ENCODE measurements at regions not wholly inside any gene's neighbourhood (a gene's known extent, or its start where the extent isn't known, plus 50 kb on each side); places are given as distances from the start of the nearest gene placed in this dataset.

GRCh38 chr3:106635271-106635670 lies 742.0 kb upstream of the CCDC54 start:
- no peak overlapping the region for H3K27ac ChIP-seq
- no peak for TF ChIP-seq CTCF (IDR thresholded peaks at IDR 0.05)
- no peak for TF ChIP-seq ZFX (IDR thresholded peaks at IDR 0.05; ENCODE audit: borderline replicate concordance)

GRCh38 chr3:106635826-106636225 lies 741.4 kb upstream of the CCDC54 start:
- H3K27ac ChIP-seq, result no peak overlapping the region
- TF ChIP-seq ZFX (IDR thresholded peaks at IDR 0.05; ENCODE audit: borderline replicate concordance) (no peak), CTCF (IDR thresholded peaks at IDR 0.05) (no peak)

GRCh38 chr3:106640353-106640752 lies 736.9 kb upstream of the CCDC54 start:
- TF ChIP-seq CTCF (IDR thresholded peaks at IDR 0.05) (no peak), ZFX (IDR thresholded peaks at IDR 0.05; ENCODE audit: borderline replicate concordance) (no peak)
- H3K27ac ChIP-seq, result no peak overlapping the region

GRCh38 chr3:106642161-106642560 lies 735.1 kb upstream of the CCDC54 start:
- H3K27ac ChIP-seq, result no peak overlapping the region
- TF ChIP-seq CTCF (IDR thresholded peaks at IDR 0.05) (no peak), ZFX (IDR thresholded peaks at IDR 0.05; ENCODE audit: borderline replicate concordance) (no peak)

DNA sequence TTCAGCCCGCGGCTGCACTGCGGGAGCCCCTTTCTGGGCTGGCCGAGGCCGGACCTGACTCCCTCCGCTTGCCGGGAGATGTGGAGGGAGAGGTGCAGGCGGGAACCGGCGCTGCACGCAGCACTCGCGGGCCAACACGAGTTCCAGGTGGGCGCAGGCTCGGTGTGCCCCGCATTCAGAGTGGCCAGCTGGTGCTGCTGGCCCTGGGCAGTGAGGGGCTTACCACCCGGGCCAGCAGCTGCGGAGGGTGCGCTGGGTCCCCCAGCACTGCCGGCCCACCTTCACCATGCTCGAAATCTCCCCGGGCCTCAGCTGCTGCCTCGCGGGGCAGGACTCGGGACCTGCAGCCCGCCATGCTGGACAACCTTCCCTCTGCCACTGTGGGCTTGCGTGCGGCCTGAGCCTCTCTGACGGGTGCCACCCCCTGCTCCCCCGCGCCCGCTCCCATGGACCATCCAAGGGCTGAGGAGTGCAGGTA lies 733.5 kb upstream of the CCDC54 start:
- TF ChIP-seq ZFX (IDR thresholded peaks at IDR 0.05; ENCODE audit: borderline replicate concordance) (no peak), CTCF (IDR thresholded peaks at IDR 0.05) (no peak)
- no peak overlapping the region for H3K27ac ChIP-seq

GRCh38 chr3:106673926-106674569 lies 703.2 kb upstream of the CCDC54 start:
- TF ChIP-seq ZFX (IDR thresholded peaks at IDR 0.05; ENCODE audit: borderline replicate concordance) (no peak), CTCF (IDR thresholded peaks at IDR 0.05) (no peak)
- H3K27ac ChIP-seq, result no peak overlapping the region

DNA sequence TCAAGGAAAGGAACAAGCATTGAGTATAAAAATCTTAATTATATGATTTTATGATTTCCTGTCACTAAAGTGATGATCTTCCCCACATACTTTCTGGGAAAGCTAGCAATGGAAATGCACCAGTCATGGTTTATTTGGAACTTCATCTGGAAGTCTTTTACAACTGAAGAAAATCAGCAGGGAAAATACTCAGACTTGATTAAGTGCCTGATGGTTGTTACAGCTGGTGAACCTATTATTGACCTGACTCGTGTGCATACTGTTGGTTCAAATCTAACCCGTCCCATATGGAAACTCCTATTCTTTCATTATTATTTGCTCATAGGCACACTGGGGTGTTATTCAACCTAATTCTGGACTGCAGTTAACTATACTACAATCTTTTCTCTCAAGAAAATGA lies 701.8 kb upstream of the CCDC54 start:
- TF ChIP-seq CTCF (IDR thresholded peaks at IDR 0.05) (no peak), ZFX (IDR thresholded peaks at IDR 0.05; ENCODE audit: borderline replicate concordance) (no peak)
- no peak overlapping the region for H3K27ac ChIP-seq

Data from 22Rv1 (cell line).